ENCODE measurements at regions not wholly inside any gene's neighbourhood (a gene's known extent, or its start where the extent isn't known, plus 50 kb on each side); places are given as distances from the start of the nearest gene placed in this dataset.
"Not testable (repeated sequence)": the region's sequence is repeated elsewhere in the genome, so short reads cannot be mapped to it uniquely, and the experiment has no call there.

- DNase-seq, result no peak
Observed at GRCh38 chr4:126965877-126966276, 666.9 kb upstream of the INTU start.

- DNase-seq, result no peak
Observed at GRCh38 chr4:126969360-126970235, 663.2 kb upstream of the INTU start.

- DNase-seq, result no peak
Observed at GRCh38 chr4:126973201-126973600, 659.6 kb upstream of the INTU start.

- DNase-seq, result no peak
Observed at GRCh38 chr4:126976850-126977632, 655.7 kb upstream of the INTU start.

- DNase-seq, result no peak
Observed at GRCh38 chr4:126986005-126986404, 646.8 kb upstream of the INTU start.

- DNase-seq, result no peak
Observed at GRCh38 chr4:126986828-126987227, 645.9 kb upstream of the INTU start.

- DNase-seq, result no peak
Observed at GRCh38 chr4:126991965-126992364, 640.8 kb upstream of the INTU start.

GRCh38 chr4:126992910-126993309 lies 639.8 kb upstream of the INTU start:
- no peak for DNase-seq

- DNase-seq, result no peak
Observed at GRCh38 chr4:126993351-126993750, 639.4 kb upstream of the INTU start.

- DNase-seq, result no peak
Observed at GRCh38 chr4:126995235-126995634, 637.5 kb upstream of the INTU start.

- no peak for DNase-seq
Observed at GRCh38 chr4:127000110-127000509, 632.6 kb upstream of the INTU start.

- DNase-seq, result no peak
Observed at GRCh38 chr4:127000846-127001245, 631.9 kb upstream of the INTU start.

GRCh38 chr4:127001933-127002332 lies 630.8 kb upstream of the INTU start:
- DNase-seq, result no peak

GRCh38 chr4:127006446-127006877 lies 626.3 kb upstream of the INTU start:
- DNase-seq, result no peak

GRCh38 chr4:127007305-127007704 lies 625.5 kb upstream of the INTU start:
- DNase-seq, result no peak

- DNase-seq, result no peak
Observed at GRCh38 chr4:127012549-127012948, 620.2 kb upstream of the INTU start.

GRCh38 chr4:127015667-127016117 lies 617.1 kb upstream of the INTU start:
- DNase-seq, result no peak

- DNase-seq, result no peak
Observed at GRCh38 chr4:127018381-127018780, 614.4 kb upstream of the INTU start.

GRCh38 chr4:127020831-127021230 lies 611.9 kb upstream of the INTU start:
- not testable (repeated sequence) for DNase-seq

GRCh38 chr4:127036296-127036695 lies 596.5 kb upstream of the INTU start:
- no peak for DNase-seq

- no peak for DNase-seq
Observed at GRCh38 chr4:127045861-127046260, 586.9 kb upstream of the INTU start.

GRCh38 chr4:127047930-127048329 lies 584.8 kb upstream of the INTU start:
- no peak for DNase-seq

- DNase-seq, result no peak
Observed at GRCh38 chr4:127048376-127049044, 584.2 kb upstream of the INTU start.
